Thymus (tissue), 11 donors: ENCODE measurements at regions not wholly inside any gene's neighbourhood (a gene's known extent, or its start where the extent isn't known, plus 50 kb on each side); places are given as distances from the start of the nearest gene placed in this dataset.
"Not testable (repeated sequence)": the region's sequence is repeated elsewhere in the genome, so short reads cannot be mapped to it uniquely, and the experiment has no call there.

ENCODE experiments used
- DNase-seq, 9 donors: peaks; one replicate each; pipeline ENCODE4 v3.0.0-alpha.2; 2013; ENCODE audit warnings: low spot score in 9 of 9, low read depth in 6 of 9, missing footprints in 1 of 9
- H3K27ac ChIP-seq, 2 donors: one replicate each; pipeline ENCODE4 v1.5.1; 2013; ENCODE audit warnings: control low read depth in 1 of 2, low read depth in 1 of 2, low read length in 1 of 2, mild to moderate bottlenecking in 1 of 2, moderate library complexity in 1 of 2
- H3K27me3 ChIP-seq, 2 donors: one replicate each; pipeline ENCODE4 v1.5.1; 2013; ENCODE audit warnings: low read length in 1 of 2; ENCODE audit not compliant: control insufficient read depth in 2 of 2, insufficient read depth in 1 of 2
- H3K36me3 ChIP-seq, 2 donors: one replicate each; pipeline ENCODE4 v1.5.1; 2013; ENCODE audit warnings: low read length in 1 of 2, mild to moderate bottlenecking in 1 of 2, moderate library complexity in 1 of 2; ENCODE audit not compliant: control insufficient read depth in 2 of 2, insufficient read depth in 2 of 2
- H3K4me1 ChIP-seq, 2 donors: one replicate each; pipeline ENCODE4 v1.5.1; 2013; ENCODE audit warnings: low read length in 2 of 2; ENCODE audit not compliant: control insufficient read depth in 2 of 2, insufficient read depth in 2 of 2
- H3K4me3 ChIP-seq, 2 donors: one replicate each; pipeline ENCODE4 v1.5.1; 2013; ENCODE audit warnings: low read length in 2 of 2, control low read depth in 1 of 2, mild to moderate bottlenecking in 1 of 2
- H3K9me3 ChIP-seq, 2 donors: one replicate each; pipeline ENCODE4 v1.5.1; 2013; ENCODE audit warnings: low read length in 1 of 2, mild to moderate bottlenecking in 1 of 2; ENCODE audit not compliant: control insufficient read depth in 2 of 2, insufficient read depth in 1 of 2
- WGBS: extraction: QIAGEN DNeasy Blood & Tissue Kit; methylation state at CpG from one replicate; pipeline ENCODE4 v1.1.7; 2013; 5-methylcytosine and 5-hydroxymethylcytosine counted together
- donor health status: healthy.

DNA sequence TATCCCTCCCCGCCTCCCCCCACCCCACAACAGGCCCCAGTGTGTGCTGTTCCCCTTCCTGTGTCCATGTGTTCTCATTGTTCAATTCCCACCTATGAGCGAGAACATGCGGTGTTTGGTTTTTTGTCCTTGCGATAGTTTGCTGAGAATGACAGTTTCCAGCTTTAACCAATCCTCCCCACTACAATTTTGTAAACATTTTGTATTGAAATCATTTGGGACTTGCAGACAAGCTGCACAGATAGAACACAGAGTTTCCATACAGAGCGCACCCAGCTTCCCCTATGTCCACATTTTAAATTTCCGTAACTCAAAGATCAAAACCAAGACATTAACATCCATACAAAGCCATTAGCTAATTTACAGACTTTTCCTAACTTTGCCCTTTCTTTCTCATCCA is 188.4 kb upstream of the WWC1 start:
- not testable (repeated sequence) for H3K27me3 ChIP-seq, H3K4me1 ChIP-seq, H3K27ac ChIP-seq, H3K36me3 ChIP-seq, H3K4me3 ChIP-seq, DNase-seq, H3K9me3 ChIP-seq
- 98% methylated on average over 6 of the region's 6 CpGs for WGBS

DNA sequence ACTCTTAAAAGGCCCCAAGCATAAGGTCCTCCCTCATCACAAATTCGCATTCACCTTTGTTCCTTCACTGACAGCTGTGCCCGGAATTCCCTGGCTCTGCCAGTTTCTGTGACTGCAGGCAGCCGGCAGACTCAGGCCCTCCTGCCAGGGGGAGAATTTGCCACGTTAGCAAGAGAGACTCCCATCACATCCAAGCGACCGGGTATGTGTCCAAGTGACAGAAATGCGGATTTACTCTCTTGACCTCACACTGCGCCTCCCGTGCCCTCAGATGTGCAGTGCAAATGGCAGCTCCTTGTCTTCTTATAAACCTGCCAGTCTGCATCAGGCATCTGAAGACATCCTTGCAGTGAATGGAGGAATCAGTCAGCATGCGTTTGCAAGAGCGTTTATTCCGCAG is 187.1 kb upstream of the WWC1 start:
- no peaks in the 10 kb centered on the region for H3K27me3 ChIP-seq
- H3K4me3 ChIP-seq = no peak overlapping the region
- H3K9me3 ChIP-seq = no peaks in the 10 kb centered on the region
- H3K27ac ChIP-seq = no peak overlapping the region
- no peaks in the 10 kb centered on the region for H3K4me1 ChIP-seq
- WGBS = 96% methylated on average over 12 of the region's 12 CpGs
- no peak for DNase-seq
- H3K36me3 ChIP-seq = no peaks in the 10 kb centered on the region

DNA sequence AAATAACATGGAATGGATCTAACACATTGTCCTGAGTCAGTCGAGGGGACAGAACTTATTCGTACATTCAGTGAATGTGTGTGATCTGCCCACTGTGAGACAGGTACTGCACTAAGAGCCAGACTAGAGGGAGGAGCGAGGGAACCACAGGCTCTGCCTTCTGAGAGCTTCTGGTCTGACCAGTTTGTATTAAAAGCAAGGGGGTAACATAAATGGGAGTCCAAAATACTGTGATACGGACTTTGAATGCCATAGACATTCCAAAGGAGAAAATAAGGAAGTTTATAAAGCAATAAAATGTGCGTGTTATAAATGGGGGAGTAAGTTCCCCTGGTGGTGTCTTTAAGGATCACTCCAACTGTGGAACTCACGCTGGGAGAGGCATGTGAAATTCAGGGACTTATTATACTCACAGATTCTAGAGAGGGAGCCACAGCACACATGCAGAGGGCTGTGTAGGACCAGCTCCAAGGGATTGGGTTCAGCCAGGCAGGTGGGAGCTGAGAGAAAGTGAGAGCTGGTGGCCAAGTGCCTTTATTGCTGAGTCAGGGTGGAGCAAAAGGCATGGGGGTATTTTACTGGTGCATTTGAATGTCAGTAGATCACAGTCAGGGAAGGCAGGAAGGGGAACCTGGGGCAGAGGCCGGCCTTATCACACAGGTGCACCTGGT is 186.5 kb upstream of the WWC1 start:
- Histone ChIP-seq H3K4me3 (no peak overlapping the region), H3K4me1 (no peaks in the 10 kb centered on the region), H3K9me3 (no peaks in the 10 kb centered on the region), H3K27me3 (no peaks in the 10 kb centered on the region), H3K27ac (no peak overlapping the region), H3K36me3 (no peaks in the 10 kb centered on the region)
- WGBS = 60% methylated on average over 7 of the region's 7 CpGs
- DNase-seq = no peak

DNA sequence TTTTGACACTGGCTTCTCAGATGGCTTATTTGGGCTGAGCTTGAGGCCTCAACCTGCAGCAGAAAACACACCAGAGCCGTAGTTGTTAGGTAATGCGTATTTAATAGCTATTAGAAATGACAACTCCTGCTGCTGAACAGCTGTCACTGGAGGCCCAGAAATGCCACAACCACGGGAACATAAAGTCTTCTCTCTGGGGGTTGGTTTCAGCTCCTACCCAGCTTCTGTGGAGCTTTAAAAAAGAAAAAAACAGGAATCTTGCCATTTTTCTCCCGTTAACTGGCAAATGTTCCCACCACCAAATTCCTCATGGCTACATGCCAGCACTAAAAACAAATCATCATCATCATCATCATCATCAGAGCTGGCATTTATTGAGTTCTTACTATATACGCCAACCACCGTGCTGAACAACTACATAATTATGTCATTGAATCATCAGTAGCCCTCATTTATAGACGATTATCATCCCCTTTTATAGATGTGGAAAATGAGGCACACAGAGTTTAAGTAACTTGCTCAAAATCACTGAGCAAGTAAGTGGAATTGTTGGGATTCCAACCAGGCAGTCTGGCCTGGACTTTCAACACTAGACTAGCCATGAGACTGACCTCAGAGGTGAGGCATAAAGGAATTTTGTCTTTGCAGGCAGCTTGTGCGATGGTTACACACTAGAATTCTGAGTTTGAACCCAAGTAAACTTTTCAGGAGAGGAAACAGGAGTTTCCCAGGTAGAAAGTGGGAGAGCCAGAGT is 185.3 kb upstream of the WWC1 start:
- Histone ChIP-seq H3K4me3 (no peak overlapping the region), H3K9me3 (no peaks in the 10 kb centered on the region), H3K4me1 (no peaks in the 10 kb centered on the region), H3K27ac (no peak overlapping the region), H3K36me3 (no peaks in the 10 kb centered on the region), H3K27me3 (no peaks in the 10 kb centered on the region)
- WGBS = 89% methylated on average over 8 of the region's 8 CpGs
- DNase-seq = no peak

DNA sequence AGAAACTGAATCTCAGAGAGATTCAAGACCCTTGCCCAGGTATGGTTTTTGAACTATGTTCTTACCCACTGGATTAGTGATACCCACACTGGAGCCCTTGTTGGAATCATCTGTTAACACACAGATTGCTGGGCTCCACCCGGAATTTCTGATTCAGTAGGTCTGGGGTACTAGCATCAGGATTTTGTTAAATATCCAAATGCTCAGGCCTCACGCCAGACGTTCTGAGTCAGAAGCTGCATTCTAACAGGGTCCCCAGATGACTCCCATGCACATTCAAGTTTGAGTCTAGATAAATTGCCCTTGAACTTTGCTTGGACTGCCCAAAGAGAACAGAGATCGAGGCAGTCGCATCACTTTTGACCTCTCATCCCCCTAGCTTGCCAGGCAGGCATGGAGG is 182.0 kb upstream of the WWC1 start:
- no peaks in the 10 kb centered on the region for H3K9me3 ChIP-seq
- no peak overlapping the region for H3K4me3 ChIP-seq

DNA sequence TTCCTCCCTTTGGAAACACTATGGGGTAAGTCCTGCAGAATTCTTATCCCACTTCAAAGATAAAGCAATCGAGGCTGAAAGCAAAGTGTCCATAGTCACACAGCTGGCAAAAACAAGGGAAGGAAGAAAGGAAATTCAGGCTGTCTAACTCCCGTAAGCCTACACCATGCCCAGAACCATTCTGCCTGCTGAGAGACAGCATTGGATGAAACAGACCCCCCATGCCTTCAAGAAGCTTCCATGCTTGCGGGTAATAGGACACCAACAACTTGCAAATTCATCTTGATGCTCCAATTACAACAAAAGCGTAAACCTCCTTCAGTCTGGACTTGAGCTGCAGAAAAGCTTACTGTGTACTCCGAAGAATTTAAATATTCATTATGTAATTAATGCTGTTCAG is 181.1 kb upstream of the WWC1 start:
- no peak overlapping the region for H3K27ac ChIP-seq
- DNase-seq = no peak
- H3K27me3 ChIP-seq = no peaks in the 10 kb centered on the region
- no peaks in the 10 kb centered on the region for H3K36me3 ChIP-seq
- no peak overlapping the region for H3K4me3 ChIP-seq
- 94% methylated on average over 5 of the region's 5 CpGs for WGBS
- H3K9me3 ChIP-seq = no peaks in the 10 kb centered on the region
- H3K4me1 ChIP-seq = no peaks in the 10 kb centered on the region

More for the DNA sequence above, 182.0 kb upstream of the WWC1 start:
- Histone ChIP-seq H3K4me1 (no peaks in the 10 kb centered on the region), H3K36me3 (no peaks in the 10 kb centered on the region), H3K27me3 (no peaks in the 10 kb centered on the region), H3K27ac (no peak overlapping the region)
- WGBS = 97% methylated on average over 5 of the region's 5 CpGs
- no peak for DNase-seq

DNA sequence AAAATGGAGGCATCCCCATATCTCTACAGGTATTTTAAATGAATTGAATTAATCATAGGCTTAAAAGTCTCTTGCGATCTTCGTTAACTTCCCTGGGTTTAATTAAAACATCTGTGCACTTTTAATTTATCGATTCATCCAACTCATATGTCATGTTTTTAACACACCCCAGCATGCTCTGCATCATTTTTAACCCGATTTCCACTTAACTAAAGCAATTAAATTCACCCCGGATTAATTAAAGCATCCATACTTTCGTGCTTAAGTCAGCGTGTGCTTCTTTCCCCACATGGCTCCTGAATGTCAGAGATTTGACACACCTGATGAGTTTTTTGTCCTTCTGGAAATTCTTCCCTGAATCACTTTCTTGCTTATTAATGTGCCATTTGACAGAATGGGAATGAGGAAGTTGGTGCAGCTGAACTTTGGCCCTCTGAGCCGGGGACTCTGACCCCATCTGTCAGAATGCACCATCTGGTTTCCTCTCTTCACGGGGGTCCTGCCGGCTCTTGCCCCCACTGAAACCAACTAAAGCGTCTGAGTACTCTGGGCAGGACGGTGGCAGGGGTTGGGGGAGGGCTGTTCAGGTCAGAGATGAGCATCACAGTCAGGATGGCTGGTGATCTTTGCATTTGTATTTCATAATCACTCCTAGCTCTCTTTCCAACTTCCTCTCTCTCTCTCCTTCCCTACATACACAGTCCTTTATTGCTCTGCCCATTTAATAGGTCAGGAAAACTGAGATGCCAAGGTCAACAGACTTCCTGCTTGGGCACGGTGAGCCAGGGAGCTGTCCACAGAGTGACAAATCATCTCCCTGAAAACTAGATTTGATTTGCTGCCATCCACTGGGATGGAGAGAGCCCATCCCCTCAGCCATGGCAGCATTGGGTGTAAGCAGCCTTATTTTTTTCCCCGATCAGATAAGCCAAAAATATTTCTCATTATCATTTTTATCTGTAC is 180.3 kb upstream of the WWC1 start:
- Histone ChIP-seq H3K4me3 (no peak overlapping the region), H3K4me1 (no peaks in the 10 kb centered on the region), H3K9me3 (no peaks in the 10 kb centered on the region), H3K27ac (no peak overlapping the region), H3K27me3 (no peaks in the 10 kb centered on the region), H3K36me3 (no peaks in the 10 kb centered on the region)
- WGBS = 55% methylated on average over 14 of the region's 14 CpGs
- no peak for DNase-seq

DNA sequence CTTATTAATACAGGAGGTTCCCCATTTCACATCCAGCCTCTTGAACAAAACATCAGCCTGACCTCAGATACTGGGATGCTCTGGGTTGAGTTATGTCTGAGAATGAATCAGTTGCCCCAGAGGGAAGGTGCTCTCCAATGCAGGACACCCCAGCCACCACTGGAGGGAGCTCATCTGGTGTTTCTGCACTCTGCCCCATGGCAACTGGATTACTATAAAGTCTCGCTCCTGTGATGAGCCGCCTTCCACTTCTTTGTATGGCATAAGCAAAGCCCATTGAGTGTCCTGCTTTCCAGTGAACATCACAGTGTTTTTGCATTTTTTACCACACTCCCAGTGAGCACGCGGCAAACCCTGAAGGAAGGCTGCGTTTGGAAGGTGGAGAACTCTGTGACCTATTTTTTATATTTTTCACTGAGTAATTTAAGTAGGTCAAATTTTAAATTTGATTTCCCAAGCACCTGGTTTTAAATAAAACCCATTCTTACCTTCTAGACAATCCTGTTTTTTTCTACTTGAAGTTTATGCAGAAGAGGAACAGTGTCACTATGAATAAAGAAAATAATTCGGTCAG is 176.9 kb upstream of the WWC1 start:
- Histone ChIP-seq H3K9me3 (no peaks in the 10 kb centered on the region), H3K27me3 (no peaks in the 10 kb centered on the region), H3K4me3 (no peak overlapping the region), H3K27ac (no peak overlapping the region), H3K4me1 (no peaks in the 10 kb centered on the region), H3K36me3 (no peaks in the 10 kb centered on the region)
- peak in 3 of 9 donors; percentile 7 to 21 (median 17) for DNase-seq
- 92% methylated on average over 6 of the region's 6 CpGs for WGBS
